ENCODE measurements at regions not wholly inside any gene's neighbourhood (a gene's known extent, or its start where the extent isn't known, plus 50 kb on each side); places are given as distances from the start of the nearest gene placed in this dataset.
"Not testable (repeated sequence)": the region's sequence is repeated elsewhere in the genome, so short reads cannot be mapped to it uniquely, and the experiment has no call there.

DNA sequence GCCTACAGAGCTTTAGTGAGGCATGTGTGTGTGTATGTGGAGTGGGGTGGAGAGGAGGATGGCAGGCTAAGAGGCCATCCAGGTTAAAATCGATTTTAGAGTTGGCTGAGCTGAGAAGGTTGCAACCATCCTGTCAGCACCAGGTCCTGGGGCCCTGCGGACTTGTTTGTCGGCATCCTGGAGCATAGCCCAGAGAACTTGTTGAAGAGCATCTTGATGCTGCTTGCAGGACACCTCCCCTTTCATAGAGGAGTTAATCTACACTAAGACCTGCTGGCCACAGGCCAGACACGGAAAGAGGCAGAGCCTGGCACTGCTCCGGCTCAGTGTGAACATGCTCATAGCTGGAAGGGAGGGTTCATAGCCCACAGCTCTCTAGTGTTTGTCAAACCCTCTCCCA, 72.1 kb upstream of the RGPD5 start:
- Histone ChIP-seq H4K20me1 (ENCODE audit: insufficient read depth, low read length, poor library complexity, severe bottlenecking) (no peaks in the 10 kb centered on the region), H3K4me2 (ENCODE audit: low read depth, low read length, poor library complexity, severe bottlenecking) (no peak overlapping the region), H3F3A (ENCODE audit: low read depth) (no peaks in the 10 kb centered on the region), H2AFZ (ENCODE audit: low read length) (no peak overlapping the region), H3K9me2 (replicated peaks; ENCODE audit: low read depth, low read length) (no peaks in the 10 kb centered on the region), H3K36me3 (ENCODE audit: insufficient read depth, low read length) (no peaks in the 10 kb centered on the region), H3K79me2 (ENCODE audit: insufficient read depth, low read length) (no peaks in the 10 kb centered on the region), H3K4me1 (ENCODE audit: insufficient read depth, low read length, poor library complexity, severe bottlenecking) (no peaks in the 10 kb centered on the region), H3K27me3 (ENCODE audit: insufficient read depth, low read length, poor library complexity, severe bottlenecking) (no peaks in the 10 kb centered on the region), H3K9me3 (ENCODE audit: insufficient read depth, low read depth, low read length) (no peaks in the 10 kb centered on the region), H3K4me3 (ENCODE audit: low read length, poor library complexity, severe bottlenecking) (no peak overlapping the region), H3K9ac (ENCODE audit: low read depth, low read length, poor library complexity, severe bottlenecking) (no peak overlapping the region)
- no peak for TF ChIP-seq EZH2phosphoT487 (IDR thresholded peaks at IDR 0.05; ENCODE audit: borderline replicate concordance)
- TF ChIP-seq, protein P1, sequence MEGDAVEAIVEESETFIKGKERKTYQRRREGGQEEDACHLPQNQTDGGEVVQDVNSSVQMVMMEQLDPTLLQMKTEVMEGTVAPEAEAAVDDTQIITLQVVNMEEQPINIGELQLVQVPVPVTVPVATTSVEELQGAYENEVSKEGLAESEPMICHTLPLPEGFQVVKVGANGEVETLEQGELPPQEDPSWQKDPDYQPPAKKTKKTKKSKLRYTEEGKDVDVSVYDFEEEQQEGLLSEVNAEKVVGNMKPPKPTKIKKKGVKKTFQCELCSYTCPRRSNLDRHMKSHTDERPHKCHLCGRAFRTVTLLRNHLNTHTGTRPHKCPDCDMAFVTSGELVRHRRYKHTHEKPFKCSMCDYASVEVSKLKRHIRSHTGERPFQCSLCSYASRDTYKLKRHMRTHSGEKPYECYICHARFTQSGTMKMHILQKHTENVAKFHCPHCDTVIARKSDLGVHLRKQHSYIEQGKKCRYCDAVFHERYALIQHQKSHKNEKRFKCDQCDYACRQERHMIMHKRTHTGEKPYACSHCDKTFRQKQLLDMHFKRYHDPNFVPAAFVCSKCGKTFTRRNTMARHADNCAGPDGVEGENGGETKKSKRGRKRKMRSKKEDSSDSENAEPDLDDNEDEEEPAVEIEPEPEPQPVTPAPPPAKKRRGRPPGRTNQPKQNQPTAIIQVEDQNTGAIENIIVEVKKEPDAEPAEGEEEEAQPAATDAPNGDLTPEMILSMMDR (conservative IDR thresholded peaks at IDR 0.05; ENCODE audit: low read length) = no peak

DNA sequence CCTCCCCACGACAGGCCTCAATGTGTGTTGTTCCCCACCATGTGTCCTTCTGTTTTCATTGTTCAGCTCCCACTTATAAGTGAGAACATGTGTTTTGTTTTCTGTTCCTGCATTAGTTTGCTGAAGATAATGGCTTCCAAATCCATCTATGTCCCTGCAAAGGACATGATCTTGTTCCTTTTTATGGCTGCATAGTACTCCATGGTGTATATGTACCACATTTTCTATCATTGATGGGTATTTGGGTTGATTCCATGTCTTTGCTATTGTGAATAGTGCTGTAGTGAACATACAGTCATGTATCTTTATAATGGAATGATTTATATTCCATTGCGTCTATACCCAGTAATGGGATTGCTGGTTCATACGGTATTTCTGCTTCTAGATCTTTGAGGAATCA, 71.5 kb upstream of the RGPD5 start:
- not testable (repeated sequence) for H3K36me3 ChIP-seq (ENCODE audit: insufficient read depth, low read length); H3F3A ChIP-seq (ENCODE audit: low read depth); H3K27me3 ChIP-seq (ENCODE audit: insufficient read depth, low read length, poor library complexity, severe bottlenecking); H3K9me3 ChIP-seq (ENCODE audit: insufficient read depth, low read depth, low read length); H3K4me2 ChIP-seq (ENCODE audit: low read depth, low read length, poor library complexity, severe bottlenecking); H3K4me3 ChIP-seq (ENCODE audit: low read length, poor library complexity, severe bottlenecking); H3K9ac ChIP-seq (ENCODE audit: low read depth, low read length, poor library complexity, severe bottlenecking); H3K79me2 ChIP-seq (ENCODE audit: insufficient read depth, low read length); H3K9me2 ChIP-seq (replicated peaks; ENCODE audit: low read depth, low read length); H2AFZ ChIP-seq (ENCODE audit: low read length); H3K4me1 ChIP-seq (ENCODE audit: insufficient read depth, low read length, poor library complexity, severe bottlenecking); H4K20me1 ChIP-seq (ENCODE audit: insufficient read depth, low read length, poor library complexity, severe bottlenecking)

DNA sequence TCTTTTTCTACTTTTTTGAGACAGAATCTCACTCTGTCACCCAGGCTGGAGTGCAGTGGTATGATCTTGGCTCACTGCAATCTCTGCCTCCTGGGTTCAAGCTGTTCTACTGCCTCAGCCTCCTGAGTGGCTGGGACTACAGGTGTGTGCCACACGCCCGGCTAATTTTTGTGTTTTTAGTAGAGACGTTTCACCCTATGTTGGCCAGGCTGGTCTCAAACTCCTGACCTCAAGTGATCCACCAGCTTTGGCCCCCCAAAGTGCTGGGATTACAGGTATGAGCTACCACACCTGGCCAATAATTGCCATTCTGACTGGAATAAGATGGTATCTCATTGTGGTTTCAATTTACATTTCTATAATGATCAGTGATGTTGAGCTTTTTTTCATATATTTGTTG, 71.0 kb upstream of the RGPD5 start:
- not testable (repeated sequence) for H2AFZ ChIP-seq (ENCODE audit: low read length); H3K9me2 ChIP-seq (replicated peaks; ENCODE audit: low read depth, low read length); H3K4me1 ChIP-seq (ENCODE audit: insufficient read depth, low read length, poor library complexity, severe bottlenecking); H3K9ac ChIP-seq (ENCODE audit: low read depth, low read length, poor library complexity, severe bottlenecking); H3F3A ChIP-seq (ENCODE audit: low read depth); H3K79me2 ChIP-seq (ENCODE audit: insufficient read depth, low read length); H3K27me3 ChIP-seq (ENCODE audit: insufficient read depth, low read length, poor library complexity, severe bottlenecking); H3K36me3 ChIP-seq (ENCODE audit: insufficient read depth, low read length); H4K20me1 ChIP-seq (ENCODE audit: insufficient read depth, low read length, poor library complexity, severe bottlenecking); H3K4me3 ChIP-seq (ENCODE audit: low read length, poor library complexity, severe bottlenecking); H3K9me3 ChIP-seq (ENCODE audit: insufficient read depth, low read depth, low read length); H3K4me2 ChIP-seq (ENCODE audit: low read depth, low read length, poor library complexity, severe bottlenecking)

DNA sequence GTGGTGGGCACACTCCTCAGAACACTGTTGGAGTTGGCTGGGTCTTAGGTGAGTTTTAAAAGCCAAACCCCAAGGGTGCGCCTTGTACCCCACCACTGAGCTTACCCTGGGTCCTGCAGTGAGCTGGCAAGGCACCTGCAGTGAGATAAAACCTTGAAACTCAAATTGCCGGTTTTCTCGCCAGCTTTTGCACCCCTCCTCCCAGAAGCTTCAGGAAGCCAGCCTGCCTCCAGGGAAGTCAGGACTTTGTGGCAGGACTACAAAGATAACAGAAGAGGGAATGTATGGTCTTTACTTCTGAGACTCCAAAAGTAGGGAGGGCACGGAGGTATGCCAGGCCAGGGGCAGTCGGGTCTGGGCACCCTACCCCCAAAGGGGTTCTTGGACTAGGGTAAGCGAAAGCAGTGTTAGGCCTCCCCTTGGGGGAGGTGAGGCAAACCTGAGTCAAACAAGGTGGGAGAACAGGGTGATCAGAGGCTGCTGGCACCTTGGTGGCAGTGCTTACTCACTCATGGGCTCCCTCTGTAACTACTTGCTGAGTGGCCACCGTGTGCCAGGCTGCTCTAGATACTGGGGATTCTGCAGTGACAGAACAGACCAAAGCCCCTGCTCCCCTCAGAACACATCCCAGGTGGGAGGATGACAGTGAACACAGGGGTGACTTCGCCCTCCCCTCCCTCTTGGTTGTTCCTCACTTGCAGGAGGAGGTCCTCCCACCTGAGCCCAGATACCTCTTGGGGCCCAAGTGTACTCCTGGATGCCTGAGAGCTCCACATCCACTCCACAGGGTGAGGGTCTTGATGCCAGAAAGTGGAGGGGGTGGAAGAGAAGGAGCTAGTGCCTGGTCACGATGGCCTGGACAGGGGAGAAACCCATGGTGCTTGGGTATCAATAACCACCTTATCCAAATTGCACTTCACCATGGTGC, 69.3 kb upstream of the RGPD5 start:
- Histone ChIP-seq H3K27me3 (ENCODE audit: insufficient read depth, low read length, poor library complexity, severe bottlenecking) (no peaks in the 10 kb centered on the region), H3K4me2 (ENCODE audit: low read depth, low read length, poor library complexity, severe bottlenecking) (no peak overlapping the region), H3K9me3 (ENCODE audit: insufficient read depth, low read depth, low read length) (no peaks in the 10 kb centered on the region), H3K4me3 (ENCODE audit: low read length, poor library complexity, severe bottlenecking) (no peak overlapping the region), H3K36me3 (ENCODE audit: insufficient read depth, low read length) (no peaks in the 10 kb centered on the region), H3K79me2 (ENCODE audit: insufficient read depth, low read length) (no peaks in the 10 kb centered on the region), H3F3A (ENCODE audit: low read depth) (no peaks in the 10 kb centered on the region), H3K9me2 (replicated peaks; ENCODE audit: low read depth, low read length) (no peaks in the 10 kb centered on the region), H4K20me1 (ENCODE audit: insufficient read depth, low read length, poor library complexity, severe bottlenecking) (no peaks in the 10 kb centered on the region), H2AFZ (ENCODE audit: low read length) (no peak overlapping the region), H3K9ac (ENCODE audit: low read depth, low read length, poor library complexity, severe bottlenecking) (no peak overlapping the region), H3K4me1 (ENCODE audit: insufficient read depth, low read length, poor library complexity, severe bottlenecking) (no peaks in the 10 kb centered on the region)
- TF ChIP-seq, protein P1 (conservative IDR thresholded peaks at IDR 0.05; ENCODE audit: low read length) = no peak
- TF ChIP-seq EZH2phosphoT487 (IDR thresholded peaks at IDR 0.05; ENCODE audit: borderline replicate concordance) = no peak

All from Loucy (cell line).